ENCODE measurements at regions not wholly inside any gene's neighbourhood (a gene's known extent, or its start where the extent isn't known, plus 50 kb on each side); places are given as distances from the start of the nearest gene placed in this dataset.

- H4K20me1 ChIP-seq (replicated peaks in 1 of 2; ENCODE audit: control insufficient read depth in 1 of 2, insufficient read depth in 2 of 2, low read length in 2 of 2) = no peaks in the 10 kb centered on the region
- H3K9ac ChIP-seq (replicated peaks in 1 of 4; ENCODE audit: extremely low read depth in 1 of 4, low read depth in 3 of 4, low read length in 3 of 4) = no peak overlapping the region
- FAIRE-seq (no peak), DNase-seq (ENCODE audit: low read depth in 1 of 2, low spot score in 2 of 2) (no peak)
- H4K5ac ChIP-seq (ENCODE audit: insufficient read length, low read depth, low read length) = no peak overlapping the region
- H3K27ac ChIP-seq (ENCODE audit: low read depth, low read length) = no peak overlapping the region
- H2AFZ ChIP-seq (ENCODE audit: low read length) = no peak overlapping the region
- no peaks in the 10 kb centered on the region for H3K79me2 ChIP-seq (ENCODE audit: control insufficient read depth in 1 of 2, insufficient read depth in 2 of 2, low read length in 2 of 2)
- no peak overlapping the region for H2BK15ac ChIP-seq (ENCODE audit: low read length)
- H3K27me3 ChIP-seq (replicated peaks in 1 of 4; ENCODE audit: control insufficient read depth in 3 of 4, extremely low read depth in 1 of 4, insufficient read depth in 3 of 4, low read length in 3 of 4) = peaks cover 0 to 1% (median 0%) of the 10 kb centered on the region in 4 experiments; a peak in 1 of 7 replicates
- H3K4ac ChIP-seq (replicated peaks; ENCODE audit: insufficient read length, low read depth, low read length) = no peak overlapping the region
- no peak overlapping the region for H3K56ac ChIP-seq (replicated peaks; ENCODE audit: insufficient read length, low read depth, low read length)
- no peaks in the 10 kb centered on the region for H3K36me3 ChIP-seq (ENCODE audit: control insufficient read depth in 2 of 4, insufficient read depth in 4 of 4, low read length in 3 of 4)
- no peak for TF ChIP-seq KDM5A (IDR thresholded peaks at IDR 0.05; ENCODE audit: low read length)
- TF ChIP-seq E2F6 (IDR thresholded peaks at IDR 0.05) = no peak
- TF ChIP-seq NRF1 (IDR thresholded peaks at IDR 0.05; ENCODE audit: low read depth, low read length) = no peak
- H3K23me2 ChIP-seq (ENCODE audit: low read depth, low read length) = no peaks in the 10 kb centered on the region
- 92% methylated on average over 8 of the region's 8 CpGs; no CpG with 5 or more reads in 1 of the 2 experiments for WGBS, 2 experiments (ENCODE audit: extremely low coverage in 1 of 2, insufficient coverage in 1 of 2, insufficient read length in 1 of 2, insufficient replicate concordance in 2 of 2, low coverage in 1 of 2, low lambda C conversion rate in 2 of 2, missing lambda C conversion rate in 1 of 2)
- no peak overlapping the region for H2BK120ac ChIP-seq (replicated peaks; ENCODE audit: low read depth, low read length)
- no peak overlapping the region for H2BK5ac ChIP-seq (ENCODE audit: low read depth, low read length)
- H3K79me1 ChIP-seq (ENCODE audit: low read depth, low read length) = no peaks in the 10 kb centered on the region
- H4K8ac ChIP-seq (ENCODE audit: extremely low read depth, insufficient read depth, low read length) = no peak overlapping the region
- H2BK20ac ChIP-seq (ENCODE audit: low read length) = no peak overlapping the region
- H4K91ac ChIP-seq (replicated peaks; ENCODE audit: insufficient read length, low read length) = no peak overlapping the region
- no peak overlapping the region for H3K18ac ChIP-seq (ENCODE audit: extremely low read depth, low read length)
- no peak overlapping the region for H3K23ac ChIP-seq (ENCODE audit: insufficient read length)
- peaks cover 0 to 3% of the 10 kb centered on the region in 2 experiments; a peak in 1 of 4 replicates for H3K9me3 ChIP-seq (ENCODE audit: insufficient read depth in 2 of 2, low read depth in 1 of 2, low read length in 1 of 2)
- no peak overlapping the region for H3K4me2 ChIP-seq (ENCODE audit: insufficient read depth in 1 of 2, low read depth in 2 of 2, low read length in 2 of 2)
- CTCF ChIA-PET (ENCODE audit: partially characterized antibody) = no interaction called here
- no peak overlapping the region for H3K14ac ChIP-seq (ENCODE audit: insufficient read length)
- POLR2A ChIA-PET (ENCODE audit: partially characterized antibody) = no interaction called here
- no peak overlapping the region for H2AK5ac ChIP-seq (ENCODE audit: low read depth, low read length)
- no peak overlapping the region for H3K4me3 ChIP-seq (ENCODE audit: extremely low read depth in 1 of 4, insufficient read depth in 2 of 4, low read depth in 3 of 4, low read length in 4 of 4)
- H3K4me1 ChIP-seq (replicated peaks in 1 of 4; ENCODE audit: control insufficient read depth in 3 of 4, insufficient read depth in 4 of 4, low read length in 3 of 4) = no peaks in the 10 kb centered on the region
- H2BK12ac ChIP-seq (ENCODE audit: low read depth, low read length) = no peak overlapping the region
Observed at GRCh38 chr2:14364471-14364870, 268.0 kb upstream of the LRATD1 start.

All from H1 (cell line).